HG03196 (cell line): ENCODE measurements at regions not wholly inside any gene's neighbourhood (a gene's known extent, or its start where the extent isn't known, plus 50 kb on each side); places are given as distances from the start of the nearest gene placed in this dataset.
"Not testable (repeated sequence)": the region's sequence is repeated elsewhere in the genome, so short reads cannot be mapped to it uniquely, and the experiment has no call there.

ENCODE experiments used
- ATAC-seq: cut with Tn5 transposase; IDR thresholded peaks from one replicate; pipeline ENCODE4 v1.9.1; 2021; ENCODE audit not compliant: unreplicated experiment

GRCh38 chr3:194032828-194033435 lies 103.0 kb upstream of the HES1 start:
- no peak for ATAC-seq

- ATAC-seq = no peak
Measured at GRCh38 chr3:194034346-194035336, 101.3 kb upstream of the HES1 start.

- ATAC-seq = no peak
Measured at GRCh38 chr3:194035406-194036138, 100.4 kb upstream of the HES1 start.

- ATAC-seq = no peak
Measured at GRCh38 chr3:194036842-194037241, 99.1 kb upstream of the HES1 start.

GRCh38 chr3:194038346-194038745 lies 97.6 kb upstream of the HES1 start:
- not testable (repeated sequence) for ATAC-seq

GRCh38 chr3:194038960-194039359 lies 97.0 kb upstream of the HES1 start:
- no peak for ATAC-seq

- ATAC-seq = no peak
Measured at GRCh38 chr3:194040516-194041273, 95.3 kb upstream of the HES1 start.

GRCh38 chr3:194042927-194043326 lies 93.0 kb upstream of the HES1 start:
- ATAC-seq = no peak

GRCh38 chr3:194043516-194043915 lies 92.4 kb upstream of the HES1 start:
- ATAC-seq = no peak

- ATAC-seq = peak; percentile 76
Measured at GRCh38 chr3:194045289-194045688, 90.7 kb upstream of the HES1 start.

- ATAC-seq = no peak
Measured at GRCh38 chr3:194045919-194046318, 90.0 kb upstream of the HES1 start.

- ATAC-seq = no peak
Measured at GRCh38 chr3:194046531-194046930, 89.4 kb upstream of the HES1 start.

GRCh38 chr3:194046995-194047645 lies 88.8 kb upstream of the HES1 start:
- peak; percentile 52 for ATAC-seq

GRCh38 chr3:194049394-194049793 lies 86.6 kb upstream of the HES1 start:
- ATAC-seq = no peak

- no peak for ATAC-seq
Measured at GRCh38 chr3:194050782-194051320, 85.1 kb upstream of the HES1 start.

- no peak for ATAC-seq
Measured at GRCh38 chr3:194051366-194052149, 84.4 kb upstream of the HES1 start.

GRCh38 chr3:194053136-194053535 lies 82.8 kb upstream of the HES1 start:
- ATAC-seq = no peak

GRCh38 chr3:194054016-194054415 lies 81.9 kb upstream of the HES1 start:
- no peak for ATAC-seq

GRCh38 chr3:194054540-194054939 lies 81.4 kb upstream of the HES1 start:
- ATAC-seq = no peak
